Upper lobe of left lung (tissue), 6 donors: ENCODE measurements at regions not wholly inside any gene's neighbourhood (a gene's known extent, or its start where the extent isn't known, plus 50 kb on each side); places are given as distances from the start of the nearest gene placed in this dataset.
A peak's percentile ranks its signal among the peaks of the same experiment; 100 is the strongest.

Experiments
- ATAC-seq, 2 donors: fragments of 200-7000 bp; cut with Tn5 transposase; one replicate each; pipeline ENCODE4 v1.9.1; 2022; ENCODE audit warnings: mild to moderate bottlenecking in 2 of 2, moderate library complexity in 2 of 2; ENCODE audit not compliant: low FRiP score in 2 of 2
- DNase-seq, 2 donors: peaks; one replicate each; pipeline ENCODE4 v3.0.0-alpha.2; 2019 to 2020
- H3K27ac ChIP-seq, 4 donors: fragments of 200-600 bp; sonication (generic); one replicate each; pipeline ENCODE4 v1.5.1; 2016 to 2019
- H3K27me3 ChIP-seq, 4 donors: fragments of 200-600 bp; sonication (generic); one replicate each; pipeline ENCODE4 v1.5.1; 2017 to 2019
- H3K36me3 ChIP-seq, 4 donors: fragments of 200-600 bp; sonication (generic); one replicate each; pipeline ENCODE4 v1.5.1; 2016 to 2019
- H3K4me1 ChIP-seq, 4 donors: fragments of 200-600 bp; sonication (generic); one replicate each; pipeline ENCODE4 v1.5.1; 2018 to 2019
- H3K4me3 ChIP-seq, 4 donors: fragments of 200-600 bp; sonication (generic); one replicate each; pipeline ENCODE4 v1.5.1; 2017 to 2019; ENCODE audit warnings: mild to moderate bottlenecking in 2 of 4, moderate library complexity in 1 of 4
- H3K9me3 ChIP-seq, 4 donors: fragments of 200-600 bp; sonication (generic); one replicate each; pipeline ENCODE4 v1.5.1; 2018 to 2019
- CTCF ChIP-seq, 6 experiments: fragments of 450-650 bp in 4 of 6; fragments of 200-600 bp in 2 of 6; sonication (generic) in 2 of 6; IDR thresholded peaks; one replicate each; pipeline ENCODE4 v1.5.1; 2016 to 2019; ENCODE audit warnings: antibody characterized with exemption in 6 of 6
- EP300 ChIP-seq, 4 donors: sonication (generic); formaldehyde crosslinking; IDR thresholded peaks; one replicate each; pipeline ENCODE4 v1.5.1; 2017; ENCODE audit warnings: antibody characterized with exemption in 4 of 4, control low read depth in 2 of 4
- POLR2A ChIP-seq, 4 donors: fragments of 450-650 bp; IDR thresholded peaks; one replicate each; pipeline ENCODE4 v1.5.1; 2016 to 2017; ENCODE audit warnings: antibody characterized with exemption in 4 of 4, mild to moderate bottlenecking in 2 of 4
- POLR2AphosphoS5 ChIP-seq, 2 donors: sonication (generic); formaldehyde crosslinking; IDR thresholded peaks; one replicate each; pipeline ENCODE4 v1.5.1; 2017; ENCODE audit warnings: antibody characterized with exemption in 2 of 2
- WGBS, 2 donors: methylation state at CpG; one replicate each; pipeline ENCODE4 v1.1.5; 2017 to 2018; 5-methylcytosine and 5-hydroxymethylcytosine counted together
- donor health status: DM: no; HTN: no; CAD: no; lungs with moderate emphysema.
- donor health status: DM: no; HTN: yes; CAD: no; lungs with severe emphysema.

GRCh38 chrX:42246814-42247213 is 323.5 kb upstream of the CASK start:
- ATAC-seq (no peak), DNase-seq (peak in 1 of 2 donors; percentile 66)
- Histone ChIP-seq H3K27ac (peak overlapping the region in 2 of 4 donors; percentile 35 to 40), H3K27me3 (no peaks in the 10 kb centered on the region), H3K4me3 (peak overlapping the region in 3 of 4 donors; percentile 20 to 33 (median 32)), H3K4me1 (no peaks in the 10 kb centered on the region), H3K9me3 (no peaks in the 10 kb centered on the region), H3K36me3 (no peaks in the 10 kb centered on the region)
- TF ChIP-seq CTCF (IDR thresholded peaks at IDR 0.05) (no peak), EP300 (IDR thresholded peaks at IDR 0.05) (no peak), POLR2AphosphoS5 (IDR thresholded peaks at IDR 0.05) (no peak), POLR2A (IDR thresholded peaks at IDR 0.05) (no peak)
- WGBS, 2 donors, result 10 to 34% methylated on average over 7 of the region's 7 CpGs

- Histone ChIP-seq H3K4me1 (no peaks in the 10 kb centered on the region), H3K27me3 (no peaks in the 10 kb centered on the region), H3K27ac (no peak overlapping the region), H3K4me3 (no peak overlapping the region), H3K36me3 (no peaks in the 10 kb centered on the region), H3K9me3 (no peaks in the 10 kb centered on the region)
- DNase-seq (no peak), ATAC-seq (no peak)
- no peak for TF ChIP-seq POLR2AphosphoS5 (IDR thresholded peaks at IDR 0.05)
- TF ChIP-seq EP300 (IDR thresholded peaks at IDR 0.05), result no peak
- no peak for TF ChIP-seq CTCF (IDR thresholded peaks at IDR 0.05)
- TF ChIP-seq POLR2A (IDR thresholded peaks at IDR 0.05), result no peak
- 72 to 81% methylated on average over 2 to 6 of the region's 6 CpGs for WGBS, 2 donors
Observed at GRCh38 chrX:42242004-42242403, 318.6 kb upstream of the CASK start.

GRCh38 chrX:42241421-42241820 is 318.1 kb upstream of the CASK start:
- DNase-seq, result no peak
- H3K4me1 ChIP-seq, result no peaks in the 10 kb centered on the region
- 57 to 67% methylated on average over 1 of the region's 1 CpG for WGBS, 2 donors
- H3K4me3 ChIP-seq, result no peak overlapping the region
- no peak for ATAC-seq
- no peaks in the 10 kb centered on the region for H3K9me3 ChIP-seq
- no peak for TF ChIP-seq CTCF (IDR thresholded peaks at IDR 0.05)
- no peak for TF ChIP-seq EP300 (IDR thresholded peaks at IDR 0.05)
- no peak overlapping the region for H3K27ac ChIP-seq
- no peaks in the 10 kb centered on the region for H3K36me3 ChIP-seq
- no peaks in the 10 kb centered on the region for H3K27me3 ChIP-seq

- WGBS, 2 donors, result 76 to 86% methylated on average over 1 to 2 of the region's 2 CpGs
- no peak for DNase-seq
- Histone ChIP-seq H3K4me1 (no peaks in the 10 kb centered on the region), H3K36me3 (no peaks in the 10 kb centered on the region), H3K27ac (no peak overlapping the region), H3K9me3 (no peaks in the 10 kb centered on the region), H3K27me3 (no peaks in the 10 kb centered on the region), H3K4me3 (no peak overlapping the region)
- ATAC-seq, result no peak
- TF ChIP-seq CTCF (IDR thresholded peaks at IDR 0.05) (no peak), EP300 (IDR thresholded peaks at IDR 0.05) (no peak), POLR2A (IDR thresholded peaks at IDR 0.05) (no peak), POLR2AphosphoS5 (IDR thresholded peaks at IDR 0.05) (no peak)
Observed at GRCh38 chrX:42237956-42238355, 314.6 kb upstream of the CASK start.

GRCh38 chrX:42229533-42229932 is 306.2 kb upstream of the CASK start:
- Histone ChIP-seq H3K4me1 (no peaks in the 10 kb centered on the region), H3K36me3 (no peaks in the 10 kb centered on the region), H3K9me3 (peaks cover 0 to 8% (median 0%) of the 10 kb centered on the region in 4 donors), H3K4me3 (no peak overlapping the region), H3K27ac (no peak overlapping the region), H3K27me3 (no peaks in the 10 kb centered on the region)
- ATAC-seq, result no peak
- TF ChIP-seq POLR2A (IDR thresholded peaks at IDR 0.05) (no peak), EP300 (IDR thresholded peaks at IDR 0.05) (no peak), POLR2AphosphoS5 (IDR thresholded peaks at IDR 0.05) (no peak), CTCF (IDR thresholded peaks at IDR 0.05) (no peak)
- 67 to 81% methylated on average over 2 of the region's 2 CpGs for WGBS, 2 donors
- no peak for DNase-seq
